IPS DF 4.7 (cell line): ENCODE measurements at regions not wholly inside any gene's neighbourhood (a gene's known extent, or its start where the extent isn't known, plus 50 kb on each side); places are given as distances from the start of the nearest gene placed in this dataset.
"Not testable (repeated sequence)": the region's sequence is repeated elsewhere in the genome, so short reads cannot be mapped to it uniquely, and the experiment has no call there.

Experiments
- DNase-seq: peaks from one replicate; pipeline ENCODE4 v3.0.0-alpha.2; 2013; ENCODE audit warnings: low spot score; ENCODE audit errors: extremely low read depth

DNA sequence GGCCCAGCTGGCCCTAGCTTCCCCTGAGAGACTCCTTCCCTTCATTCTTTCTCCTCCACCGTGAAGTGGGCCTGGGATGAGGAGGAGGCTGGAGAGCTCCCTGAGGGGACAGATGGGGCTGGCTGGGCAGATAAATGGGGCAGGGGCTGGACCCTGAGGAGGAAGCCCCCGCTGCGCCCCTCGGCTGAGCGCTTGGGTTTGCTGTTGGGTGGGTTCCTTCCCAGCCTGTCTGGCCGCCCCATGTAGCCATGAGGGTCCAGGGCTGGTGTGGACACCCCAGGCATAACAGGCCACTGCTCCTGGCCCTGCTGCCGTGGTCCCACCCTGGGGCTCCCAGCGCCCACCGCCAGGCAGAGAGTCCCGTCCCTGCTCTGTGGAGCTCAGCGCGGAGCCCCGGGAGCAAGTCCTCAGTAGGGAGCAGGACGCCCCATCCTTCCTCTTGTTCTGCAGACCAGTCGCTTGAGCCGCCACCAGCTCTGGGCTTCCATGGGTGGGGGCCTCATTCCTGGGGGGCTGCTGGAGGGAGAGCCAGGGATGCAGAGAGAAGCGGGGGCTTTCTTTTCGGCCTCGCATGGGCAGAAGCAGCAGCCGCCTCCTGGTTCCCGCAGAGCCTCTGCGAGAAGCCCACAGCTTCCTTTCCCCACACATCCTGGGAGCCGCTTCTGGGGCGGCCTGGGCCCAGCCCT, 266.4 kb upstream of the TCERG1L start:
- DNase-seq: no peak

DNA sequence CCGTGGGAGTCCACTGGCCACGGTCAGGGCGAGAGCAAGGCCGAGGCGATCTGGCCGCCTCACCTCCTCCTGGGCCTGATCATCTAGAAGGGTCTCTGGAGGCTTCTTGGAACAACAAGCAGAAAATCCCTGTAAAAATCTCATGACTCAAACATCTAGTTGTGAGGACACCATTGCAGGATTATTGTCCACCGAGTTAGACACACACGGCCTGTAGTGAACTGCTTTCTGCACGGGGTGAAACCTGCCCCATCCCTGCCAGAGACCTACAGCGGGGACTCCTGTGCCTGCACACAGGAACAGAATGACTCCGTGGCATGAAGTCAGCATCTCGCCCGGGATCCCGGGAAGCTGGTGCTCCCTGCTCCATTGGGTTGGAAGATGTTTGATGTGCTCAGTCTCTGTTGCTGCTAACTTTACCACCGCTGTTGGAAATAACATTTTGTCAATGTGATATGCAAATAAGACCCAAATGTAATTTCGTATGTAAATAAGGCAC, 267.0 kb upstream of the TCERG1L start:
- DNase-seq: no peak

DNA sequence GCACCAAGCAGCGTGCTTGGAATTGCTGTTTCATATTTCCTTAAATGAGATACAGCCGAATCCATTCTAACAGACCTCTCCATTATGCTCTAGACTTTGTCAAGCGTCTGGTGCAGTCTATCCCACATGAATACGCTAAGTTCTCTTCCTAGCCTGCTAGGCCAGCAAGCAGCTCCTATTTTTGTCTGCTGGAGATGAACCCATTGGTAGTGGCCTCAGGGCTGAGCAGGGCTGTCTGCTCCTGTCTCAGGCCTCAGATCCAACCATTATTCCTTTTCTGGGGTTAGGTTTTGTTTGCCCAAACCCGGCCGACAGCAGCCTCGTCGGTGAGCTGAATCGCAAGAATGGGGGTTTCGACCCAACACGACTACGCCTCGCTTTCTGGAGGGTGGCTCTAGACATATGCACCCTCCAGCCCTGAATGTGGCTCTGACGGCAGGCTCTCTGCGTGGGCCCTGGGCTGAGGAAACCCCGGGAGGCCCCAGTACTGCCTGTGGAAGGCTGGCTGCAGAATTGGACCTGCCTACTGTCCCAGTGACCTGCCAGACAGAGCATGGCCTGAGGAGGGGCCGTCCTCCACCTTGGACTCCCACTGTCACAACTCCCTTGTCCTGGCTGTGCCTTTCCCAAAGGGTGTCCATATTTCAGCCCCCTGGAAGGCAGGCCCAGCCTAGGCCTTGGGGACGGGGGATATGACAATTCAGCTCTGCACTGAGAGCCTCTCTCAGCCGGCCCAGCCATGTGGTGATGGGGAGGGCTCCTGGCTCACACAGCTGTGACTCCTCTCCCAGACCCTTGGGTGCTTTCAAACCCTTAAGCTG, 267.9 kb upstream of the TCERG1L start:
- no peak for DNase-seq

DNA sequence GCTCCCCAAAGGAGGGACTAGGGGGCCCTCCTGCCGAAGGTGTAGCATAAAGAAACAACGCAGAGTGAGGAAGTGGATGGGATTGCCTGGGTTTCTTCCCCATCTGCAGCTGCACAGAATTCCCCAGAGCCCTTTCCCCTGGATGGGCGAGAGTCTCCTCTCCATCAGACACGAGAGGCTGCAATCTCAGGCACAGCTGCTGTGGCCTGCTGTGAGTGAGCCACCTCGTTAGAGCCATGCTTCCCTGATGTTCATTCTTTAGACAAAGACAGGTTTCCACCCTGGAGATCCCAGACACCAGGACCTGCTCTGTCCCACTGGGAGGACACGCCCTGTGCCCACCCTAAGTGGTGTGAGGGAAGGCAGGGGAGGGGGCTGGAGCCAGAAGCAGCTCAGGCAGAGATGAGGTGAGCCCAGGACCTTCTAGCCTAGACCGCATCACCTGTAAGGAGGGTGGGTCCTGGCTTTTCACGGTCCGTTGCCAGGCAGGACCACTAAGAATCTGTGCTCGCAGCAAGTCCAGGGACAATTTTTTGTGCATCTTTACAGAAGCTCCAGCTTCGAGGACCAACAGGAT, 268.6 kb upstream of the TCERG1L start:
- DNase-seq: no peak

DNA sequence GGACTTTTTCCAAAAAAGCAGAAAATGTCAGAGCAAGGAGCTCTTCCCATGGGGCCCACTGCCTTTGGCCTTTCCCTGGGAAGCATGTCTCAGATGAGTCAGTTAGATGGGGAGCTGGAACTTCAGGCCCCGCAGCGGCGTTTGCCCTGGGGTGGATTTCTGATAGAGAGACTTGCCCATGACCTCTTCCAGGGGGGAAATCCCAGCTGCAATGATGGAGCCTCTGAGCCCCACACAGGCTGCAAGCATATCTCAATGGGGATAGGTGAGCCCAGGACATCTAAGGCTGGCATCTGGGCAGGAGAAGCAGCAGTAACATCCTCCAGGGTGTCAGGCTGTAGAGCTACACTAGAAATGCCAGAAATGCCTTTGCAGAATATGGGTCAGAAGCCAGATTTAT, 269.2 kb upstream of the TCERG1L start:
- DNase-seq: no peak

DNA sequence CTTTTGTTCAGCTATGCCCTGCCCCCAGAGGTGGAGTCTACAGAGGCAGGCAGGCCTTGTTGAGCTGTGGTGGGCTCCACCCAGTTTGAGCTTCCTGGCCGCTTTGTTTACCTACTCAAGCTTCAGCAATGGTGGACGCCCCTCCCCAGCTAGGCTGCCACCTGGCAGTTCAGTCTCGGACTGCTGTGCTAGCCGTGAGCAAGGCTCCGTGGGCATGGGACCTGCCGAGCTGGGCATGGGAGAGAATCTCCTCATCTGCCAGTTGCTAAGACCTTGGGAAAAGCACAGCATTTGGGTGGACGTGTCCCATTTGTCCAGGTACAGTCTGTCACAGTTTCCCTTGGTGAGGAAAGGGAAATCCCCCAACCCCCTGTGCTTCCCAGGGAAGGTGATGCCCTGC, 270.0 kb upstream of the TCERG1L start:
- not testable (repeated sequence) for DNase-seq

DNA sequence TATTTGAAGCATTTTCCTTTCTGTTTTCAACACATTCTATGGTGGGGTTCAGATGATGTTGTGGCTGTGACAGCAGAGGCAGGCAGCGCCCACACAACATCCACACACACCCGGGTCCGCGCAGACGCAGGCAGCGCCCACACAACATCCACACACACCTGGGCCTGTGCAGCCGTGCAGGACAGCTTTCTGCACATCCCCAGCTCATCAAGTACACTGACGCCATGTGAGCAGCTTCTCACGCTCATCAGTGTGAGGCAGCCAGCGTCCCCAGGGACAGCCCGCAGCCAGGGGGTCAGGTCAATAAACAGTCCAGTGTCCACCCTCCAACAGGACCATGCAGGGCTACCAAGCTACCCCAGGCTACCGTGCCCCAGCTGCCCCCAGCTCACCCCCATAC, 272.8 kb upstream of the TCERG1L start:
- DNase-seq: no peak

DNA sequence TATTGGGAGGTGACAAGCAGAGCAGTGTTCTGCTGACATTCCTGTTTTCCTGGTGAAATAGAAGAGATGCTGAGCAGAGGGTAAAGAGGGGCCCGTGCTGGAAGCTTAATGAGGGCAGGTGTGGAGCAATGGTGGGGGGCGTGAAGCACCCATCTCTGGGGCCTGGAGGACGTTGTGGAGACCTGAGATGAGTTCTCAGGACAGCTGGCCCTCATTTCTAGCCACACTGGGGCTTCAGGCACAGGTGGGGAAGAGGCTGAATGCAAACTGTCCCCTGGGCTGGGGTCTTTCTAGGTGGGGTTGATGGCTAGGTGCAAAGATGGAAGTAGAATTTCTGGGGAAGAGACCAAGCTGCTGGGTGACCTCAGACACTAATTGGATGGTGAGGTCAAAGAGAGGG, 274.2 kb upstream of the TCERG1L start:
- DNase-seq: no peak

DNA sequence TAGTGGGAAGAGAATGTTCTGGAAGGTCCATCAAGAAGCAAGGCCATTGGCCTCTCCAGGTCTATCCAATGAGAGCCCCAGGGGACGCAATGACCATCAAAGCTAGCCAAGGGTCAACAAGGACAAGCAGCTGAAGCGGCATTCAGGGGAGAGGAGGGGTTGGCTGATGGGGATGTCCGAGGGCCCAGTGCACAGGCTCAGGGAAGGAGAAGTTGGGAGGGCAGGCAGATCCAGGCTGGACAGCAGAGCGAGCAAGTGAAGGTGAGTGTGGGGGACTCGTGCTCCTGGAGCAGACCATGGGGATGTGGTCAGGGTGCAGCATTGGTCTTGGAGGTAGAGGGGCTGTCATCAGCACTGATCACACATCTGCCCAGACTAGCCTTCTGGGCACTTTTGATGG, 275.4 kb upstream of the TCERG1L start:
- no peak for DNase-seq

DNA sequence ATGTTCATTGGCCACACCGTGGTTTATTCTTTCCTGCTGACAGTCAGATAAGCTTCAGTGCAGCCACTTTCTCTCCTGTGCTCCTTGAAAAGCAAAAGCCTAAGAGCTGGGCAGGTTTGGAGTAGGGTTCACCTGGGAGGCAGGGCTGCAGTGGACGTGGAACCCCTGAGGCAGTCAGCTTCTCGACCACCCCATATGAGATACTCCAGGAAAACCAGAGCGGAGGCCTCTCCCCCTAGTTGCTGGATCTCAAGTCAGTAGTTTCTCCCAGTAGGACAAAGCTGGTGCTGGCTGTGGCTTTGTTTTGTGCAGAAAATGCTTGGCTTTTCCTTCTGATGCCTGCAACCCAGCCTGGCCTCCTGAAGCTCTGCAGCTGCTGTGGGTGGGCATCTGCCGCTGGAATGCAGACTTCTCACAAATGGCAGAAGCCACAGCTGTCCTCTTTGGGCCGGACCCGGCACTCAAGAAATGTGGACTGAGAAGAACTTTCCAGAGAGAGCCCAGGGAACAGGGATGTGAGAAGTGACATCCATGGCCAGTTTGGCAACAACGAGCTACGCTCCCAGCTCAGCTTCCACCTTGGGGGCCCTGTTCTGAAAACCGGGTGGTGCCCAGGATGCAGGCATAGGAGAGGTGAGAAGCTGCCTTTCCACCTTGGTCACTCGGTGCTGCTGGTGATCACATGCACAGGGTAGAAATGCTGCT, 276.6 kb upstream of the TCERG1L start:
- DNase-seq: no peak

DNA sequence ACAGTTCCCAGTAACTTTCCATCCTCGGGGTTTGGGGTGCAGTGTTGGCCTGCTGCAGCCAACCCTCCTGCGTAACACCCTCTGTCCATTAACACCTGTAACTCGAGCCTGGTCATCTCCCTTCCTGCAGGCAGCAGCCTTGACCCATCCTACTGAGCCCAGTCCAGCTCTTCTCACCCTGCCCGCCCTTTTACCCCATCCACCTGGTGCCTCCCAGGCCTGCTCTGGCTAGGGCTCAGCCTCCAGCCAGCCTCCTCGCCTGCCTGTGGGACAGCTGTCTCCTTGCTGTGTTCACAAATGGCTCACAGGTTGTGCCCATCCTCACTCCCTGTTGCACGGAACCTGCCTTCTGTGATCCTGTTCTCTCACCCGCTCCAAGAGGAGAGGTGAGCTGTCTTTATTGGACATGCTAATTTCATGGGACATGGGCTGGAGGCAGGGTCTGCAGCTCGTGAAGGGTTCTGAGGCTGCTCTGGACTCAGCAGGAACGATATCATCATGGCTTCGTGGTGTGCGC, 277.2 kb upstream of the TCERG1L start:
- no peak for DNase-seq

DNA sequence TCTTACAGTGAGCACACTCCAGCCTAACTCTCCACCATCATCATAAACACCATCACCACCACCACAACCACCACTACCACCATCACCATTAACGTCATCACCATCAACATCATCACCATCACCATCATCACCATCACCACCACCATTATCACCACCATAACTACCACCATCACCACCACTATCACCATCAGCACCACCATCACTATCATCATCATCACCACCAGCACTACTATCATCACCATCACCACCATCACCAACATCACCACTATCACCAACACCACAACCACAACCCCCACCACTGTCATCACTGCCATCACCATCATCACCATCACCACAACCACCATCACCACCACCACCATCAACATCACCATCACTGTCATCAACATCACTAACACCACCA, 279.0 kb upstream of the TCERG1L start:
- no peak for DNase-seq

DNA sequence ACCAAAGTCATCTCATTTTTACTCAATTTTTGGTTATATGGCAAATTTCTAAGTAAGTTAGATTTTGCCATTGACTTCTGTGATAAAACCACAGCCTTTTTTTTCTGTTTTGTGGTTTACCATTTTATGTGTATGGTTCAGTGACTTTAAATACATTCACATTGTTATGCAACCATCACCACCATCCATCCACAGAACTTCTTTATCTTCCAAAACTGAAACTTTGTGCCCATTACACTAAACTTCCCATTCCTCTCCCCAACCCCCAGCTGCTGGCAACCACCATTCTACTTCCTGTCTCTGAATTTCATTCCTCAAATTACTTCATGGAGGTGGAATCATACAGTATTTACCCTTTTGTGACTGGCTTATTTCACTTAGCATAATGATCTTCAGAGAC, 280.4 kb upstream of the TCERG1L start:
- no peak for DNase-seq

DNA sequence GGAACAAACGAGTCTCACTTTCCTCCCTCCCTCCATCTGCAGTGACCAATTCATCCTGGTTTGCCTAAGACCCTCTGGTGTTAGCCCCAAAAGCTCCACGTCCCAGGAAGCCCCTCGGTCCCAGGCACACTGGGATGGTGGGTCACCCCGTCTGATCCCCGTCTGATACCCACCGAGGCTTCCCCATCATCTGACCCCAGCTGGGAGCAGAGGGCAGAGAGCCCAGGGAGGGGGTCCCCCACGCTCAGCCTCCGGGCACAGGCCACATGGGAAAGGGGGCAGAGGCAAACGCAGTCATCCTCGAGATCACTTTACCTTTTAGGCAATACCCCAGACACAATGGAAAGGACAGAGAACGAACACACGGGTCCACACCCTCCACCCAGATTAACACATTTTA, 291.6 kb upstream of the PPP2R2D start:
- DNase-seq: no peak

DNA sequence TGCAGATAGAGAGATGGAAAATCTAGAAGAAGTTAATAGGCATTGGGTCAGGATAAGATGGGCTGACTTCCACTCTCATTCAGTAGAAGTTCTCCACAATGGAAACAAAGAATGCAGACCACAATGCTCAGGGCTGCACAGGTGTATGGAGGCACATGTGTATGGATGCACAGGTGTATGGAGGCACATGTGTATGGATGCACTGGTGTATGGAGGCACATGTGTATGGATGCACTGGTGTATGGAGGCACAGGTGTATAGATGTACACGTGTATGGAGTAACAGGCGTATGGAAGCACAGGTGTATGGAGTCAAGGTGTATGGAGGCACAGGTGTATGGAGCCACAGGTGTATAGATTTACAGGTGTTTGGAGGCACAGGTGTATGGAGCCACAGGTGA, 285.7 kb upstream of the PPP2R2D start:
- no peak for DNase-seq

DNA sequence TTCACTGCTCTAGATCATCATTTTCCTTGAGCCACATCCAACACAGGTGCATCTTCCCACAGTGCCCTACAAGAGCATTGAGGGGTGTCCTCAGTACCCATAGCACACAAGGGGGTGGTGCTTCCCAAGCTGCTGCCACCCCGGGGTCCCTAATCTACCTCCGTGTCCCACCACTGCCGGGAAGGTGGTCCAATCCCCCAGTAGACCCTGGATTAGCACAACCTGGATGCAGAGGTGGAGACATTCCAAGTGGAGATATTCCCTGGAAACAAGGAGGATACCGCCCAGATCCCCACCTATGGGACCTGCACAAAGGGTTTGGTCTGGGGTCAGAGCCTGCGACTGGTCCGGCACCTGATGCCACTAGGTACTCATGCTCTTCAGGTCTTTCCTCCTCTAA, 284.8 kb upstream of the PPP2R2D start:
- no peak for DNase-seq

DNA sequence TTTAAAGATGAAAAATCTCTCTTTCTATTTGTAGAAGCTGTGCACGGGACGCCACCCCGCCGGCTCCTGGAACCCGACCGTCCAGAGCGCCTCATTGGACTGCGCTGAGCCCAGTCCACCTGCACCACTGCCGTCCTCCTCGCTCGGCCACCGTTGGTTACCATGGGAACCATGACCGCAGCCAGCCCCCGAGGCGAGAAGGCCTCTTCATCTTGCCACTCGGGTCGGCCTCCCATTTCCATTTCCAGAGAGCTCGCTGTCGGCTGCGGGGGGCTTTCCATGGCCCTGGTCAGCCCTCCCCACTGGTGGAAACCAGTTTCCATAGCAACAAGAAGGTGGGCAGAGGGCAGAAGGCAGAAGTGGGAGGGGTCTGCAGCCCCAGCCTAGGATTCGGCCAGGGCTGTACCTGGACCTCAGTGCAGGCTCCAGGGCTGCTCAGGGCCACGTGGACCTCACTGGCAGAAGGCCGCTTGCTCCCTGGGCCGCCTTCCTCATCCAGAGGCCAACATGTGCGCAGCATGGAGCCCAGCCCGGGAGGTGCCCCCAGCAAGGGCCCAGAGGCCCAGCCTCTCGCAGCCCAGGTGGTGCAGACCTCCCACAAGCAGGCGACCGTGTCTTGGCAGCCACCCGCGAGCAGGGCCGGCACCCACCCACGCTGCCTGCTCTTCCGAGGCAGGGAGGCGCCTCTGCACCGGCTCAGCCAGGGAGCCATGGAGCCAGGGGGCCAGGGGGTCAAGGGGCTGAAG, 283.5 kb upstream of the PPP2R2D start:
- DNase-seq: no peak

DNA sequence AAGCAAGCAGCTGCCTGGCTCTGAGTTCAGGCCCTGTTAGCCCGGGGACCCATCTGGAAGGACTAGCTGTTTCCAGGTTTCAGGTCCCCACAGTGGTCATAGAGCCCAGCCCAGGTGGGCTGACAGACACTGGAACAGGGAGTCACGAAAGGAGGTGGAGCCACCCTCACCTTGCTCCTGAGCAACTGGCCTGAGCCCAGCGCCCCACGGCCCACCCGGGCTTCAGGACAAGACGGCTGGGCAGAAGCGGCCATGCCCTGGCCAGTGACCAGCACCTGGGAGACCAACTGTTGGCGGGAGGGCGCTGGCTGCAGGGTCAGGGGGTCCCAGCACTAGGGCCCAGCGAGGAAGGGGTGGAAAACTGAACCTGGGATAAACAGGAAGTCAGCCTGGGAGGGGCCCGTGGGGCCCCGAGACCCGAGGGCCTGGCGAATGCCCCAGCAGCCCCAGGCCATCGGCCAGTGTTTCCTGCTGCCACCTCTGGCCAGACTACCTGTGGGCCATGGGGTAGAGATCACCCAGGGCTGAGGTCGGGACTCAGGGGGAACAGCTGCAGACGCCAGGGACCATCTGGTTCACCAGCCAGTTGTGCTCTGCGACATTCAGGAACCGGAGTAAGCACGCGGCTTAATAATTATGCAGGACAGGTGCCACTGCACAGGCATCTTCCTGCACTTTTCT, 282.1 kb upstream of the PPP2R2D start:
- no peak for DNase-seq

DNA sequence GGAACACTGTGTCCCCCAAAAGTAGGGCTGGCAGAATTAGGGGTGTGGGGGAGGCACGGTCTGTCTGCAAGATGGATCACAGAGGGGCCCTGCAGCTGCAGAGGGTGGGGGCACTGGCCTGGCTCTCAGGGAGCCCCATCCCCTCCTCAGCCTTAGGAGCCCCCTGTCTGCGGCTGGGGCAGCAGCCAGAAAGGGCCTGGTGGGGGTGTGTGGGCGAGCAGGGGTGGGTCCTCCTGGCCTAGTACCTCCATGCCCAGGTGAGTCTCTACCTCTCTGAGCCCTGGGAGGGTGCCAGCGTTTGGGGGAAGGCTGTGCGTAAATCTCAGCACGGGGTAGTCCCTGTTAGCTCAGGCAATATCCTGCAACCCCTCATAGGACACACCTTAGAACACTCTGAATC, 280.5 kb upstream of the PPP2R2D start:
- DNase-seq: no peak

DNA sequence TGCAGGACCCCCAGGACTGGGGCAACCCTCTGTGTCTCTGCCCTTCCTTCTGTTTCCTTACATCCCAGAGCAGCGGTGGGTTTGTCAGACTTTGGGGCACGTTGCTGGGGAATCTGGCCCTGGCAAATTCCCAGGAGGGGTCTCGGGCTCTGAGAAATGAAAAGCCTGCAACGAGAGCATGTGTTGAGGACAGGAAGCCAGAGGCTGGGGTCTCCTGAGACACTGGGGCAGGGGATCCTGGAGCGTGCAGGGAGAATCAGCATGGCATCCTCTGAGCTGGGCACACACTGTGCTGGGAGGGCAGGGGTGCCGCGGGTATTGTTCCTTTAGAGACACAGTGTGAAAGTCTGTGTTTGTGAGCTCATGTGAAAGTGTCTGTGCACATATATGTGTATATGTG, 279.9 kb upstream of the PPP2R2D start:
- no peak for DNase-seq
